SJCRH30 (cell line): ENCODE measurements at regions not wholly inside any gene's neighbourhood (a gene's known extent, or its start where the extent isn't known, plus 50 kb on each side); places are given as distances from the start of the nearest gene placed in this dataset.

Experiments used
- DNase-seq, 2 experiments: peaks; one replicate each; pipeline ENCODE4 v3.0.0-alpha.2; 2015 to 2020
- H3K27ac ChIP-seq: fragments of 250-450 bp; sonication (Bioruptor Pico); 2 replicates; pipeline ENCODE4 v1.5.1; 2020; ENCODE audit warnings: mild to moderate bottlenecking, moderate library complexity
- H3K27me3 ChIP-seq: fragments of 250-450 bp; sonication (Bioruptor Pico); 2 replicates; pipeline ENCODE4 v1.5.1; 2020; ENCODE audit warnings: mild to moderate bottlenecking, moderate library complexity
- H3K36me3 ChIP-seq: fragments of 250-450 bp; sonication (Bioruptor Pico); 2 replicates; pipeline ENCODE4 v1.5.1; 2020; ENCODE audit warnings: mild to moderate bottlenecking, moderate library complexity
- H3K4me1 ChIP-seq: fragments of 250-450 bp; sonication (Bioruptor Pico); 2 replicates; pipeline ENCODE4 v1.5.1; 2020; ENCODE audit warnings: mild to moderate bottlenecking, moderate library complexity
- H3K4me3 ChIP-seq: fragments of 250-450 bp; sonication (Bioruptor Pico); 2 replicates; pipeline ENCODE4 v1.5.1; 2020; ENCODE audit warnings: mild to moderate bottlenecking, moderate library complexity
- H3K9me3 ChIP-seq: fragments of 250-450 bp; sonication (Bioruptor Pico); replicated peaks from 2 replicates; pipeline ENCODE4 v1.5.1; 2020; ENCODE audit warnings: mild to moderate bottlenecking, moderate library complexity

- no peak overlapping the region for H3K27ac ChIP-seq
- H3K4me1 ChIP-seq, result no peaks in the 10 kb centered on the region
- H3K36me3 ChIP-seq, result no peaks in the 10 kb centered on the region
- DNase-seq, result no peak
- H3K9me3 ChIP-seq, result no peaks in the 10 kb centered on the region
- H3K4me3 ChIP-seq, result no peak overlapping the region
- peaks cover 73% of the 10 kb centered on the region for H3K27me3 ChIP-seq
Measured at GRCh38 chr22:49087716-49088601, 739.7 kb downstream of the BRD1 start.

- H3K27ac ChIP-seq, result no peak overlapping the region
- no peak for DNase-seq
- H3K9me3 ChIP-seq, result no peaks in the 10 kb centered on the region
- no peak overlapping the region for H3K4me3 ChIP-seq
- H3K36me3 ChIP-seq, result no peaks in the 10 kb centered on the region
- no peaks in the 10 kb centered on the region for H3K4me1 ChIP-seq
- peaks cover 70% of the 10 kb centered on the region for H3K27me3 ChIP-seq
Measured at GRCh38 chr22:49087198-49087597, 740.5 kb downstream of the BRD1 start.

- no peak overlapping the region for H3K27ac ChIP-seq
- H3K27me3 ChIP-seq, result peaks cover 72% of the 10 kb centered on the region
- H3K36me3 ChIP-seq, result no peaks in the 10 kb centered on the region
Measured at GRCh38 chr22:49086606-49087157, 741.0 kb downstream of the BRD1 start.

GRCh38 chr22:49086181-49086580 is 741.5 kb downstream of the BRD1 start:
- Histone ChIP-seq H3K27ac (no peak overlapping the region), H3K9me3 (no peaks in the 10 kb centered on the region), H3K4me3 (no peak overlapping the region), H3K36me3 (no peaks in the 10 kb centered on the region), H3K4me1 (no peaks in the 10 kb centered on the region), H3K27me3 (peaks cover 73% of the 10 kb centered on the region)
- no peak for DNase-seq

More at GRCh38 chr22:49086606-49087157, 741.0 kb downstream of the BRD1 start:
- DNase-seq, result no peak
- H3K9me3 ChIP-seq, result no peaks in the 10 kb centered on the region
- no peaks in the 10 kb centered on the region for H3K4me1 ChIP-seq
- H3K4me3 ChIP-seq, result no peak overlapping the region

GRCh38 chr22:49084206-49084605 is 743.5 kb downstream of the BRD1 start:
- Histone ChIP-seq H3K9me3 (no peaks in the 10 kb centered on the region), H3K27ac (no peak overlapping the region), H3K4me3 (no peak overlapping the region), H3K4me1 (no peaks in the 10 kb centered on the region), H3K36me3 (no peaks in the 10 kb centered on the region), H3K27me3 (peaks cover 61% of the 10 kb centered on the region)
- DNase-seq, result no peak

GRCh38 chr22:49083607-49084006 is 744.1 kb downstream of the BRD1 start:
- no peak for DNase-seq

GRCh38 chr22:49082451-49082850 is 745.2 kb downstream of the BRD1 start:
- Histone ChIP-seq H3K27ac (no peak overlapping the region), H3K4me1 (no peaks in the 10 kb centered on the region), H3K9me3 (no peaks in the 10 kb centered on the region), H3K4me3 (no peak overlapping the region), H3K36me3 (no peaks in the 10 kb centered on the region), H3K27me3 (peaks cover 69% of the 10 kb centered on the region)
- no peak for DNase-seq

More at GRCh38 chr22:49083607-49084006, 744.1 kb downstream of the BRD1 start:
- Histone ChIP-seq H3K27ac (no peak overlapping the region), H3K9me3 (no peaks in the 10 kb centered on the region), H3K27me3 (peaks cover 62% of the 10 kb centered on the region), H3K4me3 (no peak overlapping the region), H3K36me3 (no peaks in the 10 kb centered on the region), H3K4me1 (no peaks in the 10 kb centered on the region)

GRCh38 chr22:49081926-49082325 is 745.7 kb downstream of the BRD1 start:
- no peaks in the 10 kb centered on the region for H3K4me1 ChIP-seq
- no peak for DNase-seq
- H3K9me3 ChIP-seq, result no peaks in the 10 kb centered on the region

GRCh38 chr22:49081261-49081666 is 746.4 kb downstream of the BRD1 start:
- Histone ChIP-seq H3K27me3 (peaks cover 62% of the 10 kb centered on the region), H3K27ac (no peak overlapping the region), H3K36me3 (no peaks in the 10 kb centered on the region), H3K4me3 (no peak overlapping the region), H3K9me3 (no peaks in the 10 kb centered on the region), H3K4me1 (no peaks in the 10 kb centered on the region)
- DNase-seq, result no peak

More at GRCh38 chr22:49081926-49082325, 745.7 kb downstream of the BRD1 start:
- Histone ChIP-seq H3K4me3 (no peak overlapping the region), H3K36me3 (no peaks in the 10 kb centered on the region), H3K27me3 (peaks cover 64% of the 10 kb centered on the region), H3K27ac (no peak overlapping the region)

- no peaks in the 10 kb centered on the region for H3K9me3 ChIP-seq
- H3K4me1 ChIP-seq, result no peaks in the 10 kb centered on the region
- no peak overlapping the region for H3K27ac ChIP-seq
- no peaks in the 10 kb centered on the region for H3K36me3 ChIP-seq
- DNase-seq, result no peak
- no peak overlapping the region for H3K4me3 ChIP-seq
- peaks cover 62% of the 10 kb centered on the region for H3K27me3 ChIP-seq
Measured at GRCh38 chr22:49080631-49081030, 747.0 kb downstream of the BRD1 start.

GRCh38 chr22:49079743-49080500 is 747.8 kb downstream of the BRD1 start:
- H3K4me3 ChIP-seq, result no peak overlapping the region
- no peaks in the 10 kb centered on the region for H3K4me1 ChIP-seq
- no peak for DNase-seq
- H3K27me3 ChIP-seq, result peaks cover 61% of the 10 kb centered on the region
- H3K9me3 ChIP-seq, result no peaks in the 10 kb centered on the region
- H3K27ac ChIP-seq, result no peak overlapping the region
- H3K36me3 ChIP-seq, result no peaks in the 10 kb centered on the region

- H3K27ac ChIP-seq, result no peak overlapping the region
- no peak overlapping the region for H3K4me3 ChIP-seq
- DNase-seq, result no peak
- peaks cover 59% of the 10 kb centered on the region for H3K27me3 ChIP-seq
- H3K9me3 ChIP-seq, result no peaks in the 10 kb centered on the region
- H3K36me3 ChIP-seq, result no peaks in the 10 kb centered on the region
- H3K4me1 ChIP-seq, result no peaks in the 10 kb centered on the region
Measured at GRCh38 chr22:49079027-49079725, 748.5 kb downstream of the BRD1 start.

- no peak overlapping the region for H3K27ac ChIP-seq
- no peaks in the 10 kb centered on the region for H3K36me3 ChIP-seq
- no peaks in the 10 kb centered on the region for H3K4me1 ChIP-seq
- no peak overlapping the region for H3K4me3 ChIP-seq
- H3K27me3 ChIP-seq, result peaks cover 60% of the 10 kb centered on the region
- DNase-seq, result no peak
- no peaks in the 10 kb centered on the region for H3K9me3 ChIP-seq
Measured at GRCh38 chr22:49078076-49078710, 749.5 kb downstream of the BRD1 start.

- no peak for DNase-seq
- Histone ChIP-seq H3K4me3 (no peak overlapping the region), H3K27me3 (peaks cover 59% of the 10 kb centered on the region), H3K4me1 (no peaks in the 10 kb centered on the region), H3K36me3 (no peaks in the 10 kb centered on the region), H3K27ac (no peak overlapping the region), H3K9me3 (no peaks in the 10 kb centered on the region)
Measured at GRCh38 chr22:49077586-49077985, 750.1 kb downstream of the BRD1 start.
